Psoas muscle (tissue), 7 donors: ENCODE measurements at regions not wholly inside any gene's neighbourhood (a gene's known extent, or its start where the extent isn't known, plus 50 kb on each side); places are given as distances from the start of the nearest gene placed in this dataset.

ENCODE experiments used
- ATAC-seq, 4 donors: fragments of 200-7000 bp; cut with Tn5 transposase; one replicate each; pipeline ENCODE4 v1.9.1; 2020; ENCODE audit warnings: moderate library complexity in 3 of 4, mild to moderate bottlenecking in 2 of 4
- DNase-seq, 2 donors: peaks; one replicate each; pipeline ENCODE4 v3.0.0-alpha.2; 2020
- H3K27ac ChIP-seq: fragments of 200-600 bp; one replicate; pipeline ENCODE4 v1.8.0; 2022
- H3K27me3 ChIP-seq, 3 donors: fragments of 200-600 bp in 1 of 3; one replicate each; pipeline versions ENCODE4 v1.6.1 to v1.8.0; 2013 to 2022; ENCODE audit warnings: low read length in 2 of 3, mild to moderate bottlenecking in 2 of 3, moderate library complexity in 1 of 3; ENCODE audit not compliant: insufficient read depth in 3 of 3
- H3K36me3 ChIP-seq, 2 donors: fragments of 200-600 bp in 1 of 2; one replicate each; pipeline versions ENCODE4 v1.6.1 to v1.8.0; 2013 to 2022; ENCODE audit warnings: low read depth in 1 of 2, mild to moderate bottlenecking in 1 of 2, moderate library complexity in 1 of 2; ENCODE audit not compliant: insufficient read depth in 1 of 2
- H3K4me1 ChIP-seq: fragments of 200-600 bp; one replicate; pipeline ENCODE4 v1.8.0; 2022
- H3K4me3 ChIP-seq: fragments of 200-600 bp; one replicate; pipeline ENCODE4 v1.8.0; 2022; ENCODE audit warnings: mild to moderate bottlenecking
- H3K9me3 ChIP-seq: fragments of 200-600 bp; one replicate; pipeline ENCODE4 v1.8.0; 2022
- CTCF ChIP-seq: fragments of 200-600 bp; IDR thresholded peaks from one replicate; pipeline ENCODE4 v1.8.0; 2022; ENCODE audit warnings: antibody characterized with exemption
- WGBS, 3 donors: extraction: QIAGEN DNeasy Blood & Tissue Kit; methylation state at CpG; one replicate each; pipeline versions ENCODE4 v1.1.6 to v1.1.7; 2013; 5-methylcytosine and 5-hydroxymethylcytosine counted together
- intact Hi-C, 2 donors: fragments of 100-400 bp; cut with DNase I; formaldehyde crosslinking; loops; one replicate each; pipeline versions ENCODE4 v1.11.0 to v1.14.2; 2022
- donor health status: healthy with polysubstance abuse.
- donor health status: DM: no; HTN: no; CAD: no; lungs with moderate emphysema.
- donor health status: Bipolar disorder and iron deficiency.
- donor health status: healthy.
- donor health status: DM: yes; HTN: yes; CAD: no.
- donor health status: DM: no; HTN: no; CAD: no.
- donor health status: DM: yes; HTN: yes; CAD: no.

DNA sequence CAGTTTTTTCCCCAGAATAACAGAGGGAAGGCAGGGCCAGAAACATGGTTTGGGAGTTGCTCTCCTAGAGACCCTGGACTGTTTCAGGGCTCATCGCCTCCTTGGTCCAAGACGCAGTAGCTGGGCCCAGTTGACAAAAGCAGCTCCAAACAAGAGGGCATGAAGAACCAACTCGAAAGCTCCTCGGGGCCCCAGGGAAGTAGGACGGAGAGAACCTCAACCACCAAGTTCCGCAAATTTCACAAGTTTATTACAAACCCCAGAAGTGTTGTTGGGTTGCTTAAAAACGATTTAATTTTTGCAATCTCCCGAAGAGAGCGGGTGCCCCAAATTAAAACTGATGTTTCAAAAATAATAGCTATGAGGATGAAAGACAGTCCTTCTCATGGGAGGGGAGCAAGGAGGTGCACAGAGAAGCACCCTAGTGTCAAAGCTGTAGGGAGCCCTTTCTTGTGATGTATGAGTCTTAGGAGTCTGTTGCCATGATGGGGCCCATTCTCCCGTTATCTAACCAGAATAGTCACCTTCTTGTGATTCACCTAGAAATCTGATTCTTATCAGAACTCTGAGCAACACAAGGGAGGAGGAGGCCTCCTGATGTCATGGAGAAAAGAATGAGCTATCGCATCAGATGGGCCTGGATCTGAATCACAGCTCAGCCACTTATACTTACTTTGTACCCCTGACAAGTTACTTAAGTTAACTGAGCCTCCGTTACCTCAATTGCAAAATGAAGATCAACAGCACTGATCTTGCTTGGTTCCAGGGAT lies 165.7 kb upstream of the IRF2BP2 start:
- Histone ChIP-seq H3K4me1 (peaks cover 18% of the 10 kb centered on the region), H3K9me3 (no peaks in the 10 kb centered on the region), H3K27me3 (peaks cover 0 to 40% (median 10%) of the 10 kb centered on the region in 3 donors), H3K36me3 (no peaks in the 10 kb centered on the region), H3K4me3 (no peak overlapping the region), H3K27ac (no peak overlapping the region)
- 93 to 95% (median 94%) methylated on average over 12 of the region's 12 CpGs for WGBS, 3 donors
- intact Hi-C loops, result no loop called here
- TF ChIP-seq CTCF, result no peak
- DNase-seq, result no peak
- no peak for ATAC-seq

- H3K9me3 ChIP-seq, result no peaks in the 10 kb centered on the region
- ATAC-seq (no peak), DNase-seq (no peak)
- peaks cover 18% of the 10 kb centered on the region for H3K4me1 ChIP-seq
- H3K36me3 ChIP-seq, result no peaks in the 10 kb centered on the region
- intact Hi-C loops, result loop anchor here in 1 of 2 donors (5.0 kb wide), 3 partner anchors 163 to 307 kb away; partner anchors contain the start of gene IRF2BP2
- no peak for TF ChIP-seq CTCF
- no peak overlapping the region for H3K4me3 ChIP-seq
- peaks cover 0 to 33% (median 7%) of the 10 kb centered on the region in 3 donors for H3K27me3 ChIP-seq
- H3K27ac ChIP-seq, result no peak overlapping the region
- WGBS, 3 donors, result 92 to 96% (median 92%) methylated on average over 2 of the region's 2 CpGs
Observed at GRCh38 chr1:234774971-234775370, 165.0 kb upstream of the IRF2BP2 start.

GRCh38 chr1:234773936-234774677 lies 164.1 kb upstream of the IRF2BP2 start:
- H3K27me3 ChIP-seq, result peaks cover 0 to 29% (median 7%) of the 10 kb centered on the region in 3 donors
- no peak for TF ChIP-seq CTCF
- H3K36me3 ChIP-seq, result no peaks in the 10 kb centered on the region
- no peak overlapping the region for H3K4me3 ChIP-seq
- DNase-seq (no peak), ATAC-seq (no peak)
- 92 to 94% (median 92%) methylated on average over 4 of the region's 4 CpGs for WGBS, 3 donors
- H3K9me3 ChIP-seq, result no peaks in the 10 kb centered on the region
- intact Hi-C loops, result loop anchor here in 1 of 2 donors (2.0 to 5.0 kb wide), 4 partner anchors 47 to 308 kb away; partner anchors contain the start of gene IRF2BP2
- H3K27ac ChIP-seq, result no peak overlapping the region
- H3K4me1 ChIP-seq, result peaks cover 18% of the 10 kb centered on the region

- H3K4me1 ChIP-seq, result peaks cover 18% of the 10 kb centered on the region
- ATAC-seq, result peak; percentile 98 to 99 (median 98)
Observed at GRCh38 chr1:234772345-234773147, 162.6 kb upstream of the IRF2BP2 start.

More at GRCh38 chr1:234772345-234773147, 162.6 kb upstream of the IRF2BP2 start:
- Histone ChIP-seq H3K27ac (peak overlapping the region; percentile 82), H3K4me3 (peak overlapping the region; percentile 16), H3K27me3 (peaks cover 0 to 13% (median 3%) of the 10 kb centered on the region in 3 donors), H3K9me3 (no peaks in the 10 kb centered on the region), H3K36me3 (no peaks in the 10 kb centered on the region)
- peak; percentile 75 to 87 for DNase-seq
- intact Hi-C loops, result loop anchor here in 1 of 2 donors (2.0 to 5.0 kb wide), 4 partner anchors 46 to 310 kb away; partner anchors contain the start of gene IRF2BP2
- 29 to 46% (median 31%) methylated on average over 22 of the region's 22 CpGs for WGBS, 3 donors
- no peak for TF ChIP-seq CTCF
